B cell (primary cell): ENCODE measurements at regions not wholly inside any gene's neighbourhood (a gene's known extent, or its start where the extent isn't known, plus 50 kb on each side); places are given as distances from the start of the nearest gene placed in this dataset.

Source experiments
- ATAC-seq: fragments of 200-7000 bp; cut with Tn5 transposase; one replicate; pipeline ENCODE4 v1.10.0; 2021; ENCODE audit warnings: low read depth, mild to moderate bottlenecking, moderate number of reproducible peaks, moderate library complexity
- CTCF ChIA-PET: fragments of 350-600 bp; sonication (Branson Sonifier 250); formaldehyde crosslinking; loops from one replicate; lab custom pipeline; 2021; ENCODE audit warnings: antibody characterized with exemption, inconsistent platforms; lab: Charles Lee
- POLR2A ChIA-PET: fragments of 350-600 bp; sonication (Branson Sonifier 250); formaldehyde crosslinking; loops from one replicate; lab custom pipeline; 2021; ENCODE audit warnings: antibody characterized with exemption; lab: Charles Lee
- DNase-seq: peaks from one replicate; pipeline ENCODE4 v3.0.0; 2013
- H2AFZ ChIP-seq: 2 replicates; pipeline ENCODE4 v1.6.1; 2012; ENCODE audit warnings: mild to moderate bottlenecking, low read depth, low read length; ENCODE audit not compliant: insufficient read depth, poor library complexity, severe bottlenecking
- H3K27ac ChIP-seq, 2 donors: 1 replicate in 1 of 2; 2 replicates in 1 of 2; pipeline ENCODE4 v1.5.1; 2012 to 2013; ENCODE audit warnings: low read length in 2 of 2, mild to moderate bottlenecking in 2 of 2, moderate library complexity in 1 of 2
- H3K27me3 ChIP-seq, 4 experiments: fragments of 200-600 bp in 1 of 4; sonication (generic) in 1 of 4; replicated peaks in 1 of 4; 1 replicate in 2 of 4; 2 replicates in 2 of 4; pipeline versions ENCODE4 v1.6.1 to v1.7.0; 2013 to 2016; ENCODE audit warnings: low read length in 3 of 4, mild to moderate bottlenecking in 2 of 4, mixed read lengths in 1 of 4, moderate library complexity in 1 of 4; ENCODE audit not compliant: insufficient read depth in 4 of 4, control insufficient read depth in 3 of 4; ENCODE audit errors: control extremely low read depth in 1 of 4
- H3K36me3 ChIP-seq, 2 experiments: replicated peaks in 1 of 2; 1 replicate in 1 of 2; 2 replicates in 1 of 2; pipeline versions ENCODE4 v1.6.1 to v1.7.1; 2013; ENCODE audit warnings: low read length in 1 of 2; ENCODE audit not compliant: insufficient read depth in 2 of 2, control insufficient read depth in 1 of 2; ENCODE audit errors: control extremely low read depth in 1 of 2, extremely low read depth in 1 of 2
- H3K4me1 ChIP-seq, 2 donors: fragments of 200-600 bp in 1 of 2; sonication (generic) in 1 of 2; 1 replicate in 1 of 2; 2 replicates in 1 of 2; pipeline versions ENCODE4 v1.5.1 to v1.6.1; 2013 to 2017; ENCODE audit warnings: low read length in 2 of 2; ENCODE audit not compliant: control insufficient read depth in 2 of 2, insufficient read depth in 2 of 2
- H3K4me2 ChIP-seq: replicated peaks from 2 replicates; pipeline ENCODE3; 2012; ENCODE audit warnings: mild to moderate bottlenecking, low read depth, low read length; ENCODE audit not compliant: poor library complexity, severe bottlenecking
- H3K4me3 ChIP-seq, 5 experiments: fragments of 200-600 bp in 1 of 5; sonication (generic) in 1 of 5; 1 replicate in 3 of 5; 2 replicates in 2 of 5; pipeline versions ENCODE4 v1.5.1 to v1.7.0; 2011 to 2016; ENCODE audit warnings: low read length in 4 of 5, mild to moderate bottlenecking in 4 of 5, low read depth in 2 of 5, control low read depth in 1 of 5, moderate library complexity in 1 of 5; ENCODE audit not compliant: insufficient read depth in 1 of 5; ENCODE audit errors: control extremely low read depth in 1 of 5, extremely low read depth in 1 of 5
- H3K79me2 ChIP-seq: fragments of 200-600 bp; sonication (generic); one replicate; pipeline ENCODE4 v1.6.0; 2016; ENCODE audit warnings: low read length; ENCODE audit not compliant: control insufficient read depth, insufficient read depth
- H3K9ac ChIP-seq: fragments of 200-600 bp; sonication (generic); 2 replicates; pipeline ENCODE4 v1.6.1; 2017; ENCODE audit warnings: mild to moderate bottlenecking, low read length, moderate library complexity
- H3K9me3 ChIP-seq, 3 donors: one replicate each; pipeline versions ENCODE4 v1.6.1 to v1.7.1; 2013; ENCODE audit warnings: low read length in 2 of 3; ENCODE audit not compliant: control insufficient read depth in 2 of 3, insufficient read depth in 1 of 3; ENCODE audit errors: control extremely low read depth in 1 of 3
- H4K20me1 ChIP-seq: 2 replicates; pipeline ENCODE4 v1.6.0; 2012; ENCODE audit warnings: mild to moderate bottlenecking, low read length; ENCODE audit not compliant: insufficient read depth, control insufficient read depth, poor library complexity, severe bottlenecking
- H3K27ac Mint-ChIP-seq: one replicate; pipeline ENCODE4 v1.8.0; 2021; ENCODE audit warnings: mixed read lengths
- H3K27me3 Mint-ChIP-seq: one replicate; pipeline ENCODE4 v1.8.0; 2021; ENCODE audit warnings: mixed read lengths
- H3K4me1 Mint-ChIP-seq: one replicate; pipeline ENCODE4 v1.8.0; 2021; ENCODE audit warnings: mixed read lengths
- H3K4me3 Mint-ChIP-seq: one replicate; pipeline ENCODE4 v1.8.0; 2021; ENCODE audit warnings: mixed read lengths
- H3K9me3 Mint-ChIP-seq: one replicate; pipeline ENCODE4 v1.8.0; 2022; ENCODE audit warnings: mixed read lengths; ENCODE audit not compliant: insufficient read depth
- EZH2 ChIP-seq: IDR thresholded peaks from 2 replicates; pipeline ENCODE4 v1.6.1; 2012; ENCODE audit warnings: borderline replicate concordance, low read depth, mild to moderate bottlenecking, moderate library complexity, low read length; ENCODE audit not compliant: insufficient read depth, poor library complexity, severe bottlenecking
- WGBS: methylation state at CpG from one replicate; pipeline ENCODE4 v1.1.5; 2013; ENCODE audit warnings: missing lambda C conversion rate; ENCODE audit not compliant: insufficient coverage; 5-methylcytosine and 5-hydroxymethylcytosine counted together
- intact Hi-C: fragments of 100-400 bp; cut with micrococcal nuclease; formaldehyde crosslinking; loops from one replicate; pipeline ENCODE4 v1.10.0; 2022
- TF ChIP-seq, protein P1 (sequence below): fragments of 200-600 bp; IDR thresholded peaks from one replicate; pipeline ENCODE4 v1.8.0; 2022; ENCODE audit warnings: antibody characterized with exemption, mild to moderate bottlenecking

GRCh38 chr15:95600367-95600766 lies 730.1 kb upstream of the NR2F2 start:
- Mint-ChIP-seq H3K27me3 (no peaks in the 10 kb centered on the region), H3K4me1 (no peaks in the 10 kb centered on the region), H3K4me3 (no peak overlapping the region), H3K27ac (no peak overlapping the region), H3K9me3 (peaks cover 3% of the 10 kb centered on the region)
- Histone ChIP-seq H3K4me1 (no peaks in the 10 kb centered on the region), H3K9me3 (no peaks in the 10 kb centered on the region), H4K20me1 (no peaks in the 10 kb centered on the region), H3K9ac (no peak overlapping the region), H3K27me3 (no peaks in the 10 kb centered on the region), H2AFZ (no peak overlapping the region), H3K79me2 (no peaks in the 10 kb centered on the region), H3K4me3 (no peak overlapping the region), H3K27ac (no peak overlapping the region), H3K4me2 (no peak overlapping the region), H3K36me3 (no peaks in the 10 kb centered on the region)
- no peak for TF ChIP-seq EZH2
- TF ChIP-seq, protein P1, sequence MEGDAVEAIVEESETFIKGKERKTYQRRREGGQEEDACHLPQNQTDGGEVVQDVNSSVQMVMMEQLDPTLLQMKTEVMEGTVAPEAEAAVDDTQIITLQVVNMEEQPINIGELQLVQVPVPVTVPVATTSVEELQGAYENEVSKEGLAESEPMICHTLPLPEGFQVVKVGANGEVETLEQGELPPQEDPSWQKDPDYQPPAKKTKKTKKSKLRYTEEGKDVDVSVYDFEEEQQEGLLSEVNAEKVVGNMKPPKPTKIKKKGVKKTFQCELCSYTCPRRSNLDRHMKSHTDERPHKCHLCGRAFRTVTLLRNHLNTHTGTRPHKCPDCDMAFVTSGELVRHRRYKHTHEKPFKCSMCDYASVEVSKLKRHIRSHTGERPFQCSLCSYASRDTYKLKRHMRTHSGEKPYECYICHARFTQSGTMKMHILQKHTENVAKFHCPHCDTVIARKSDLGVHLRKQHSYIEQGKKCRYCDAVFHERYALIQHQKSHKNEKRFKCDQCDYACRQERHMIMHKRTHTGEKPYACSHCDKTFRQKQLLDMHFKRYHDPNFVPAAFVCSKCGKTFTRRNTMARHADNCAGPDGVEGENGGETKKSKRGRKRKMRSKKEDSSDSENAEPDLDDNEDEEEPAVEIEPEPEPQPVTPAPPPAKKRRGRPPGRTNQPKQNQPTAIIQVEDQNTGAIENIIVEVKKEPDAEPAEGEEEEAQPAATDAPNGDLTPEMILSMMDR, result no peak
- POLR2A ChIA-PET, result no interaction called here
- ATAC-seq, result no peak
- WGBS, result no CpG with 5 or more reads among the region's 2 CpGs
- no peak for DNase-seq
- intact Hi-C loops, result no loop called here
- CTCF ChIA-PET, result no interaction called here

GRCh38 chr15:95600884-95601283 lies 729.6 kb upstream of the NR2F2 start:
- Histone ChIP-seq H3K4me1 (no peaks in the 10 kb centered on the region), H3K9me3 (no peaks in the 10 kb centered on the region), H3K4me3 (no peak overlapping the region), H3K4me2 (no peak overlapping the region), H3K79me2 (no peaks in the 10 kb centered on the region), H3K27ac (no peak overlapping the region), H3K36me3 (no peaks in the 10 kb centered on the region), H4K20me1 (no peaks in the 10 kb centered on the region), H3K27me3 (no peaks in the 10 kb centered on the region), H3K9ac (no peak overlapping the region), H2AFZ (no peak overlapping the region)
- H3K9me3 Mint-ChIP-seq, result peaks cover 3% of the 10 kb centered on the region
- H3K4me3 Mint-ChIP-seq, result no peak overlapping the region
- CTCF ChIA-PET, result no interaction called here
- no peak overlapping the region for H3K27ac Mint-ChIP-seq
- POLR2A ChIA-PET, result no interaction called here
- TF ChIP-seq, protein P1, result no peak
- no peak for TF ChIP-seq EZH2
- WGBS, result no CpG with 5 or more reads among the region's 3 CpGs
- DNase-seq, result no peak
- no peaks in the 10 kb centered on the region for H3K27me3 Mint-ChIP-seq
- intact Hi-C loops, result no loop called here
- ATAC-seq, result no peak
- no peaks in the 10 kb centered on the region for H3K4me1 Mint-ChIP-seq
